NCI-H2107 treated with DMSO at 0.1 percent for 48 hours (cell line): ENCODE measurements at regions not wholly inside any gene's neighbourhood (a gene's known extent, or its start where the extent isn't known, plus 50 kb on each side); places are given as distances from the start of the nearest gene placed in this dataset.

ENCODE experiments used
- DNase-seq: peaks from one replicate; lab custom pipeline; 2025; ENCODE audit not compliant: unreplicated experiment; lab: John Stamatoyannopoulos, UW

DNA sequence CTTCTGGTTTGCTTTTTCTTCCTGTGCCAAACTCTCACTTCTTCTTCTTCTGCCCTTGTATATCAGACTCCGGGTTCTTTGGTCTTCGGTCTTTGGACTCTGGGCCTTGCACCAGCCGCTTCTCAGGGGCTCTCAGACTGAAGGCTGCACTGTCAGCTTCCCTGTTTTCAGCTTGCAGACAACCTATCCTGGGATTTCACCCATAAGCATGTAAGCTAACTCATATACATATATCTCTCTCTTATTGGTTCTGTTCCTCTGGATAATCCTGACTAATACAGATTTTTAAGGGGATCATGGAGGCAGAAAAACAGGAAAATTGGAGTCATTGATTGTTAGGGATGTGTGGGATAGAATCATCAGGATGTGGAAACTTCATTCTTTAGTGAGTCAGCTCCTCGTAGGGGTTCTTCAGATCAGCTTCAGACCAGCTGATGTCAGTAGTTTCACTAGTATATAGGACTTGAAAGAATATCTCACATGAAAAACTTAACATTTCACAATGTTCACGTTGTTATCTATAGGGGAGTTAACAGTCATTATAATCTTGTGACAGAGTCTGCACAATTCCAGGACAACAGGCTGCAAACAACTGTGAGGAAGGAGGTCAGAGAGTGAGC, 102.9 kb downstream of the RASSF9 start:
- DNase-seq, result no peak

DNA sequence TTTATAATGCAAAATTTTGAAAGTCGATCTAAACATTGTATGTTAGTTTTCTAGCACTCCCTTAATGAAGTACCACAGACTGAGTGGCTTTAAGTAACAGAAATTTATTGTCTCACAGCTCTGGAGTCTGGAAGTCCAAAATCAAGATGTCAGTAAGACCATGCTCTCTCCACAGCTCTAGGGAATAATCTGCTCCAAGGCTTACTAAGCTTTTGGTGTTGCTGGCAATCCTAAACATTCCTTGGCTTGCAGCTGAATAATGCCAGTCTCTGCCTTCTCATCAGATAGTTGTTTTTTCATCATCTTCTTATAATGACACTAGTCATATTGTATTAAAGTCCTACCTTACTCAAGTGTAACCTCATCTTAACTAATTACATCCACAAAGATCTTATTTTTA, 102.2 kb downstream of the RASSF9 start:
- DNase-seq, result no peak

DNA sequence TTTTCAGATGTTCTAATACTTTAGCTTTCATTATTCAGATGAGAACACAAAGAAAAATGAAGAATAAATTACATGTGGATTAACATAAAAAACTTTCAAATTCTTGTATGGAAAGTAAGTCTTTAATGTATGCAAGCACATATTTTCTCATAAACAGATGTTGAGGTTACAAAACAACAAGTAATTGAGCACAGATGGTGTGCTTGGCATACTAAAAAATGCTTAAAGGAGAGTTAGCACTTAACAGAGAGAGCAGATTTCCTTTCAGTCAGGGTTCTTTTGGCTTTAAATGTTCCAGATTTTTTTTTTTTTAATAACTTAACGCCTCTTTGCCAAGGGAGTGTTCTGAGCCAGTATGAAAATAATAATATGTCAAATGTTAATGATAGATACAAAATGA, 96.0 kb downstream of the RASSF9 start:
- DNase-seq, result no peak

DNA sequence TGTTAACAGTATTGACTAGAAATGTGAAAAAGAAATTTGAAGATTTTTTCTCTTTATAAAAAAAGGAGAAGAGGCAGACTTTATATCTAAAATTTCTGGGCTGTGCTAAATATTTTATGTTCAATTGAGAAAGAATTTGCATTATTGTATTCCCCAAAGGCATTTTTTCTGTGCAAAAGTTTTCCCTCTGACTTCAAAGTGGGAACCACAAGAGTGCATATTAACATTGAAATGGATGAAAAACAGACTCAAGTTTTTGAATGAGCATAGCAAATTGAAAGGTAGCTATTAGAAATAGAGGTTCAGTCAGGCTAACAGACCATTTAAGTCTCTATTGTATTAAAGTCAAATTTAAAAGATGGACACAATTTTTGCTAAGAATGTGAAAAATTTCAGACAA, 95.2 kb downstream of the RASSF9 start:
- no peak for DNase-seq

DNA sequence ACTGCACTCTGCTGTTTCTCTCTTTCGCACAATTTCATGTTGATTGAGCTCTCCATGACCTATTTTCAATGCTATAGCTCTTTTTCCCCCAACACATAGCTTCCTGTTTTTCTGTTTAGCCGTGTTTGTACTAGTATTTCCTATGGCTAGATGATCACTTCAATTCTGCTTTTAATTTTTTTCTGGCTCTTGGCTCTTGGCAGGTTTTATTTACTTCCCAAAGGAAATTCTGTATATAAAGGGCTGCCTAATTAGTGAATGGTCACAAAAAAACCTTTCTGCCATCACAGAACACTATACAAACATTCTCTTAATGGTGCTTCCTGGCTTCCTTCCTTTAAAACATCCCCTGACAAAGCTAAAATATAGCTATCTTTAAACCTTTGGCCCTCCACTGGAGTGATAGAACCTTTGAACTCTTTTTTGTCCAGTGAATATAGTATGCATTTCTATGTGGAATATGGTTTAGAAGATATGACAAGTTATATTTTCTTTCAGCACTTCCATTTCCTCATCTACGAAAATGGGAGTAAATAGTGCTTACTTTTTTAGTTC, 88.2 kb downstream of the RASSF9 start:
- no peak for DNase-seq
